ENCODE measurements at regions not wholly inside any gene's neighbourhood (a gene's known extent, or its start where the extent isn't known, plus 50 kb on each side); places are given as distances from the start of the nearest gene placed in this dataset.

DNA sequence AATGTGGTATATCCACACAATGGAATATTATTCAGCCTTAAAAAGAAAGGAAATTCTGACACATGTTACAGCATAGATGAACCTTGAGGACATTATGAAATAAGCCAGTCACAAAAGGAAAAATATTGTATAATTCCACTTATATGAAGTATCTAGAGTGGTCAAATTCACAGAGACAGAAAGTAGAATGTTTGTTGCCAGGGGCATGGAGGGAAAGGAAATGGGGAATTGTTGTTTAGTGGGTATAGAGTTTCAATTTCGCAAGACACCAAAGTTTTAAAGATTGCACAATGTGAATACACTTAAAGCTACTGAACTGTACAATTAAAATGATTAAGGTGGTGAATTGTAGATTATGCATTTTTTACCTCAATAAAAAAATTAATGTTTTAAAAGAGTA is 92.9 kb downstream of the TXNL1 start:
- DNase-seq (ENCODE audit: low read depth): no peak

DNA sequence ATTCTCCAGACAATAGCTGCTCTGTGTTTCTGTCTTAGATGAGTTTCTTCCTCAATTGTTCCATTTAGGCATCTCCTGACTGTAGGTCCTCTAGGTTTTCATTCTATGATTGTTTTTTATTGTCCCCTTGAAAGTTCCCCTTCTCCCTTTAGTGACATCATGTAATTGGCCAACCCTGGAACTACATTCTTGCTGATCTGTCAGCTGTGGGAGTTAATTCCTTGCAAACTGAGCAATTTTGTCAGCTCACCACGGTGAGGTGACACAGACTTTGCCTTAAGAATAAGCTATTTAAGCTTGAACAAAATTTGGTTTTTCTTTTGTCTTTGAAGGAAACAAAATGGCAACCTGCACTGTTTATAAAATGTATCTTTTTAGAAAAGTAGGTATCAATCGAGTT is 95.9 kb downstream of the TXNL1 start:
- DNase-seq (ENCODE audit: low read depth): no peak

- no peak for DNase-seq (ENCODE audit: low read depth)
Measured at GRCh38 chr18:56541793-56542192, 96.6 kb downstream of the TXNL1 start.

- DNase-seq (ENCODE audit: low read depth): no peak
Measured at GRCh38 chr18:56541340-56541739, 97.1 kb downstream of the TXNL1 start.

- DNase-seq (ENCODE audit: low read depth): no peak
Measured at GRCh38 chr18:56538746-56539145, 99.6 kb downstream of the TXNL1 start.

DNA sequence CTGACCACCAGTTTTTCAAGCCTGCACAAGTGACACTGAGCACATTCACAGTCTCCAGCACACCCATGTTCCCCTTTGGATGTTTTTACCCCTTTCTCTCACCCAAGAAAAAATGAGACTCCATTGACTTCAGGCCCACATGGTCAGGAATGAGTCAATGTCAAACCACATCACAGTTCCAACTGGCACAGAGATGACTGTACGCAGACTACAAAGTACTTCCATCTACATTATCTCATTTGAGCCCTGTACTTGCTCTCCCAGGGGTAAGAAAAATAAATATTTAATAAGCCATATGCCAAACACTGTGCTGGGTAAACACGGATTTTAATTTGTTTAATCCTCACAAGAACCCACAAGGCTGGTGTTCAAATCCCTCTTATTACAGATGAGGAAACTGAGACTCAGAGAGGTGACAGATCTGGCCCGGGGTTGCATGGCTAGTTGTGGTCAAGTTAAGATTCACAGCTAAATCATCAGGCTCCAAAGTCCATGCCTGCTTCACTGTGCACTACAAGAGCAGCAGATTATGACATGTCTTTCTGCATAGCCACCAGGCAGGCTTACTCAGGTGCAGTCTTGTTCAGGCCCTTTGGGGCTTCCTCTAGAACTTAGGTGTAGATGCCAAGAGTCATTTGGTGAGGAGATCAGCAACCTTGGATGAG is 106.1 kb downstream of the TXNL1 start:
- no peak for DNase-seq (ENCODE audit: low read depth)

GRCh38 chr18:56522816-56523215 is 115.6 kb downstream of the TXNL1 start:
- DNase-seq (ENCODE audit: low read depth): no peak

DNA sequence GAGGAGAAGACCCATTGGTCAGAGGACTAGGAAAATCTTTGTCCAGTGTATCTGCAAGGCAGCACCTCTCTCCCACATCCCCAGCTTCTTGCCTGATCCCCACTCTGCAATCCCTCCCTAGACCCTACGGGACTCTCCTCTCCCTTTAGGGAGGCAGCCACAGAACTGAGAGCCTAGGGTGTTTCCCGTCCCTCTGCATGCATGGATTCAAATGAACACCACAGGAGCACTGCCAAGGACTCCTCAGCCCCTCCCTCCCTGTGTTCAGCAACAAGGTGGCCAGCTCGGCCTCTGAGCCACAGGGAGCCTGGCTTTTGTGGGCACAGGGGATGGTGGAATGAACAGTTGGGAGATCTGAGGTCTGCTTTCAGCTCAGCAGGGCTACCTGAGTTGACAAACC is 117.1 kb downstream of the TXNL1 start:
- no peak for DNase-seq (ENCODE audit: low read depth)

DNA sequence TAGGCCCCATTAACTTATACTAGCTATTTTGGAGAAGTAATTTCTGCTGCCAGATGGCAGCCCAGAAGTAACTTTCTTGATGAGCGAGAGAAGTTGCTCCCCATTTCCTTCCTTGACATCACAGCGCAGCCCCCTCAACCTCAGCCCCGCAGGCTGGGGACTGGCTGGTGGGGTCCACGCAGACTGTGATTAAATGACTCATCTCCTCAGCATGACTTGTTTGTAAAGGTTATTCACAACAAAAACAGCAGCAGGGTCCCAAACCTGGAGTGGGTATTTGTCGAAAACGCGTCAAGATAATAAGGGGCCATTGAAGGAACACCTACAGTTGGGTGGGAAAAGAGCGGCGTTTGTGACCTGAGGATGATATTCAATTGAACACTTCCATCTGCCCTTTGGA is 120.6 kb downstream of the TXNL1 start:
- DNase-seq (ENCODE audit: low read depth): no peak

GRCh38 chr18:56517196-56517595 is 121.2 kb downstream of the TXNL1 start:
- no peak for DNase-seq (ENCODE audit: low read depth)

- DNase-seq (ENCODE audit: low read depth): no peak
Measured at GRCh38 chr18:56516789-56517188, 121.6 kb downstream of the TXNL1 start.

DNA sequence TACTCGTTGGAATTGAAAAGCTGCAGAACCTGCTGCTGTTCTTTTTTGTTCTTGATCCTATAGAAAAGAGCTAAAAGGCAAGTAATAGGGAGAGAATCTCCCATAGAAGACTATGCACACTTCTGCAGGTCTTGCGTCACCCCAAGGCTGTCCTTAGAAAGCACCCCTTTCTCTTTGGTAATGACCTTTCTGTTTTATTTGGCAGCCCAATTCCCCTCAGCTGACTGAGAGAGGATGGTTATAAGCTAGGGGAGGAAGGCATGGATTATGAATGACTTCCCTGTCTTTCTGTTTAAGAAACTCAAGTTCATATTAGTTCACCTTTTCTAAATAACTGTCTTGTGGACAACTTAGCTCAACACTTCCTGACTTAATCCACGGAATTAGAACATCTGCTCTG is 122.9 kb downstream of the TXNL1 start:
- no peak for DNase-seq (ENCODE audit: low read depth)

- no peak for DNase-seq (ENCODE audit: low read depth)
Measured at GRCh38 chr18:56511996-56512395, 126.4 kb downstream of the TXNL1 start.

- no peak for DNase-seq (ENCODE audit: low read depth)
Measured at GRCh38 chr18:56510108-56510507, 128.3 kb downstream of the TXNL1 start.

DNA sequence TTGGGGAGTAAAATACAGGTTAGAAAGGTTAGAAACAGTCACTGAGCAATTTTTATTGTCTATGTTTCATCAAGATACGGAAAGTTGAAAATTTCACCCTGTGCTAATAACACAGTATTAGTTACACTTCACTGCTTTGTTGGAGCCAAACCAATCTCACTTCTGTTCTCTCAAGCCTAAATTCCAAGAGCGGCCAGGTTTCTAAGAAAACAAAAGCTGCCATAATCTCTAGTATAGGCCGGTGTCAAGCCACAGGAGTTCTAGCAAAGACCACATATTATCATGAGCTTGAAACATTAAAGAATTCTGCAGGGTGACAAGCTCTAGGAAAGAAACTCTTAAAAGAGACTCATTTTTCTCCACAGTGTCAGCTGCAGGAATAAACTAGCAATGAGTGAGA is 128.7 kb downstream of the TXNL1 start:
- DNase-seq (ENCODE audit: low read depth): no peak

- DNase-seq (ENCODE audit: low read depth): no peak
Measured at GRCh38 chr18:56508370-56509036, 129.9 kb downstream of the TXNL1 start.

- no peak for DNase-seq (ENCODE audit: low read depth)
Measured at GRCh38 chr18:56505971-56506370, 132.4 kb downstream of the TXNL1 start.

DNA sequence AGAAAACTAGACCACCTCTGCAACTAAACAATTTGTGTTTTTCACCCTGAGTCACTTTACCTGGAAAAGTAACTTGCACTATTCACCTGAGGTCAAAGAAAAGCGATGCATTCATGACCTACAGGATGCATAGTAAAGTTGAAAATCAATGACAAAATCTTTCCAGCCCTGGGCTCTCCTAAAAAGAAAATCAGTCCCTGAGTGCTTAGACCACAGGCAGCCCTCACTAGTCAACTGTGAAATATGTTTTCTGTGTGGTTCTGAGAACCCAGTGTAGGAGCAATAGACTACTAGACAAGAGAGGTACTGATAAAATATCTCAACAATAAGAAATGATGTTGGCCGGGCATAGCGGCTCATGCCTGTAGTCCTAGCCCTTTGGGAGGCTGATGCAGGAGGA is 133.1 kb downstream of the TXNL1 start:
- DNase-seq (ENCODE audit: low read depth): no peak

DNA sequence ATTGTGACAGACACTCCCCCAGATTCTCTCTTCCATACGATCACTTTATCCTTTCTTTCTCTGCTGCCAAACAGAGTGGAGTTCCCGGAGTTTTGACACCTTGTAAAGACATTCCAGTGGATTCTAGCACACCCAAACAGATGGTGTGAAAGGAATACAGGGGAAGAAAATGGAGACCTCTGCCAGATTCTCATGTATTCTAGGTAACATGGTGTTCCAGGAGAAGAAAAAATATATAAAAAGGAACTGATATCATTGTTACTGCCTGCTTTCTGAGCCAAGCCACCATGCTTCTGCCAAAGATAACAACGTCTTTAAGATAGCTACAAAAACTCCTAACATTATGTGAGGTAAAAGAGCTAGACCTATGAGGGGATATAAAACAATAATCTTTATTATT is 136.5 kb downstream of the TXNL1 start:
- no peak for DNase-seq (ENCODE audit: low read depth)

DNA sequence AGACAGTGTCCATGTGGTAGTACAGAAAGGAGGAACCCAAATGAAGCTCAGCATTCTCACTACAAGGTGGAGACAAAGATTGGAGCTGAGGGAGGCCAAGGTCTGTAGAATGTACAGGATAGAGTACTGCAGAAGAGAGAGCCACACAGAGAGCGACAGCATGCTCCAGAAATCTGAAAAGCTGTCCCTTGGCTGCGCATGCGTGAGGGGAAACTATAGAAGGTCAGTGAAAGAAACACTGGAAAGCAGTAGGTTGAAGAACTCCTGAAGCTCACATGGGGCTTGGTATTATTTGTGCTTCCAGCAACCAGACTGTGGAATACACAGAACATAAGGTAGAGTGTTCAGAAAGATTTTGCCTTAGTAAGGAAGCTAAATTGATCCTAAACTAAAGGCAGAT is 142.5 kb downstream of the TXNL1 start:
- DNase-seq (ENCODE audit: low read depth): no peak

DNA sequence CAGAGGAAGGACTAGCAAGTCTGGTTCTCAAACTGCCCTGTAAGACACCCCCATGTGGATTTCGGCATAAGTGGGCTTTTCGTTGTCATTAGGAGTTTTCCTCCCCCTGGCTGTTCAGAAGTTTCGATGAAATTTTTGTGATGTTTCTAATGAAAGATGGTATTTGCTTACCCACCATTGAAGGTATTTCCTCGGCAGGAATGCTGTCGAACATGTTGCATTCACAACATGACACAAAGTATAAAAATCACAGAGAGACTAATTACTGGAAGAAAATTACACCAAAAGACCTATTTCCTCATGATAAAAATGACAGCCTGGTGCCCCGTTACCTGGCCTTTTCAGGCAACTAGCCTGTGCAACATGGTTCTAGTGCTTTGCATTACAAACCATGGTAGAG is 144.9 kb downstream of the TXNL1 start:
- DNase-seq (ENCODE audit: low read depth): no peak

- DNase-seq (ENCODE audit: low read depth): no peak
Measured at GRCh38 chr18:56492136-56492535, 146.3 kb downstream of the TXNL1 start.

GRCh38 chr18:56490942-56491341 is 147.4 kb downstream of the TXNL1 start:
- no peak for DNase-seq (ENCODE audit: low read depth)

DNA sequence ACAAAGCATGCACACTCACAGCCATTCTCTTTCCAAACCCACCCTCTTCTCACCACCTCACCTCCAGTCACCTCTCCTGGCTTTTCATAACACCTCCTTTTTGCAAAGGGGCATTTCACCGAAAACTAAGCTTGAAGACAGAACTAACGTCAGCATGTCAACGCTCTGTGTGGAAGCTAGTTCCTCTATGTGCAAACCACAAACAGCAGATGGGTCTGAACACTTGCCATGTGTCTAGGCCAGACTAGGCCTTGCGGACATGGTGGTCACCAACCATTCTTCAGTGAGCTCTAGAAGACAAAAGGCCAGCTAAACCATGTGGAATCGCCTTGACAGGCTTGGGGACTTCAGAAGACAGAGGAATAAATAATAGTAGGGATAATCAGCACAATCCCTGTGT is 148.5 kb downstream of the TXNL1 start:
- DNase-seq (ENCODE audit: low read depth): peak; percentile 36

Measured in CMK (cell line).